NCI-H2196 (cell line): ENCODE measurements at regions not wholly inside any gene's neighbourhood (a gene's known extent, or its start where the extent isn't known, plus 50 kb on each side); places are given as distances from the start of the nearest gene placed in this dataset.
"Not testable (repeated sequence)": the region's sequence is repeated elsewhere in the genome, so short reads cannot be mapped to it uniquely, and the experiment has no call there.

Experiments
- DNase-seq: peaks from one replicate; lab custom pipeline; 2025; ENCODE audit not compliant: unreplicated experiment; lab: John Stamatoyannopoulos, UW

DNA sequence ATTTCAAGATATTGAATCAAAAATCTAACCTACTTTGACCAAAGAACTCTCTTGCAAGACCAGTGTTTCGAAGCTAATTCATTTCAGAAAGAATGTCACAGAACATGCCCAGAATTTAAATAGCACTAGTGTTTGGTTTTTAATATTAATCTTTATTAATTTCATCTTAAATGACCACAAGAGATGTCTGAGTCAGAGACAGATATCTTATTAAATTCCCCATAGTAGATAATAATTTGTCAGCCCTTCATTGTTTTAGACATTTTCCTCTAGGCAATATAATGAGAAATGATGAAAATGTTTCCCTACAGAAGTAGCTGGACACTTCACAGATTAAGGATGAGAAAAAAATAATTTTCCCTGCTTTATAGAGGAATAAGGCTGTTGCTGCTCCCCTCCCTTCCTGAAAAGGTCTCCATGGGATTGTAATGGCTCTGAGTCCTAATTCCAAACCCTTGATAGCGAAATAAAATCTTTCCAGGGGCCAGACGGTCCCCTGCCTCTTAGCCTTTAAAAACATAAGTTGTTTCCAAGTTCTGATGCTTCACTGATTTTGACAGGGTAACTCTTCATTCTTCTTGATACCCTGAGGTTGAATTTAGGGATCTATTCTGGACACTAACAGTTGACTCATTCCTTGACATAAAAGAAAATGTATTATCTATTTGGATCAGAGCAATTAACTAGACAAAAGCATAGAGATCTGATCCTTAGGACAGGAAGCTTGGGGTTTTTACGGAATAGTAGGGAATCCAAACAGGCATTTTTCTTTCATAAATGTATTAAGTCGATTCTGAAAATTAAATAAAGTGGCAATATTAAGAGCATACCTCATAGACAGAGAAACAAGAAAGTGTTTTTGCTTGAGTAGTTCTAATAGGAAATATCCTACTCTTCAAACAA, 820.8 kb downstream of the BRINP3 start:
- no peak for DNase-seq

DNA sequence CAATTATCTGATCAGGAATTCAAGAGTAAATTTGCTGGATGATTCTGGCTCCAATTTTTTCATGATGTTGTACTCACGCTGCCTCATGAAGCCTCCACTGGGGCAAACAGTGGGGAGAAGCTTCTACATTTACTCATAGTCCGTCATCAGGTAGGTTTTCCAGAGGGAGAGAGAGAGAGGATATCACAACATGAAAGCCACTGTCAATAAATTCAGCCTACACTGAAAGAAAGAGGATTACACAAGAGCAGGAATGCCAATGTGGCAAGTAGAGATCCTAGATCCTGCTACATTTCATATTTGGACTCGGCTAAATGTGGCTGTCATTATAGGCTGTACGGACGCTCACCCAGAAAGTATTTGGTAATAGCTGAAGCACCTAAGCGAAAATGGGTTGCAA, 819.9 kb downstream of the BRINP3 start:
- no peak for DNase-seq

DNA sequence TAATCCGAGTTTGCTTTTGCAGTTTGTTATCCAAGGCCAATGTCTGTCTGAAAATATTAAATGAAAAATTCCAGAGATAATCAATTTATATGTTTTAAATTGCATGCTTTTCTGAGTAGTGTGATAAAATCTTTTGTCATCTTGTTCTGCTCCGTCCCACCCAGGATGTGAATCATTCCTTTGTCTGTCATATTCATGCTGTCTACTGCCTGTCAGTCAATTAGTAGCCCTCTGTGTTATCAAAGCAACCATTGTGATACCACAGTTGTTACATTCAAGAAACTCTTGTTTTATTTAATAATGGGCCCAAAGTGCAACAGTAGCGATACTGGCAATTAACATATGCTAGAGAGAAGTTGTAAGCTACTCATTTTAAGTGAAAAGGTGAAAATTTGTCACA, 819.3 kb downstream of the BRINP3 start:
- no peak for DNase-seq

DNA sequence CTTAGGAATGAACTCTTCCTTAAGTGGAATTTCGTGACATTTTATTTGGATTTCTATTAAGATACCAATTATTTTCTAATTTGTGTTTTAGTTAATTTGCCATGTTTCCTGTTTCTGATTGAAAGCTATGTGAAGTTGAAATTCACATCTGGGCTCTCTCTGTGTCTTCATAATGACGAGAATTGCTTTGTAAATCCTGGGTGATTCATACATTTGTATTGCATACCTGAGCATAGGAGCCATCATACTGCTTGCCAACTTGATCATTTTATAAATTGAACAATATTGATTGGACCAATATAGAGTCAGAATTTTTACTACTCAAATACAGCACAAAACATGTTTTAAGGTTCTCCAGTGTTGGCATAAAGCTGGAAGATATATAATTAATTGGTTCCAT, 817.9 kb downstream of the BRINP3 start:
- DNase-seq, result no peak

DNA sequence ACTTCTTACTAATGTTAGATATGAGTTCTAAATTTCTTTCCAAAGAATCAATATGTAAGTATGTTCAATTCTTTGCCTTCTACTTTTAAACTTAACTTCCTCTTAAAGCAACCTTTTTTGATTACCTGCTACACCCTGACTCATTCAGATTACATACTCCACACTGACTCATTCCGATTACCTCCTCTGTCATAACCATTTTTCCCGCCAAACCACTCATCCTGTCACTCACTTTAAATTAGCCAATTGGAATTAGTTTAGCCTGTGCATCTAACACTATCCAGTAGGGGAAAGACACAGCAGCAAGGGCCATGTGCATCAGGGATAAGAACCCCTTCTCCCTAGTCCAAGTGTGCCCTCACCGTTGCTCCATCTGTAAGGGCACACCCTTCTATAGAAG, 815.5 kb downstream of the BRINP3 start:
- no peak for DNase-seq

DNA sequence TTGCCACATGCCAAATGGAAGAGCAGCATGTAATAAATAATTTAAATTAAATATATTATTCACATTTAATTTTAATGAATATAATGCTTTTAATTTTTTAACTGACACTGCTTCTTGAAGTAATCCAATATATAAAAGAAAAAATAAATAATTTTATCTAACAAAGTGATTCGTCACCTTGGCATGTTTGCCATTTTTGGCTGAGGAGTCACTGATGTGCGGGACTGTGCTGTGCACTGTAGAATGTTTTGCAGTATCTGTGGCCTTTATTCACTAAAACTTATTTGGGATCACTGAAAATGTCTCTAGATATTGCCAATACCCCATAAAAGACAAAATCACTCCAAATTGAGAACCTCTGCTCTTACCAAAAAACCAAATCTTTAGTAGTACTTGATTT, 807.8 kb downstream of the BRINP3 start:
- no peak for DNase-seq

DNA sequence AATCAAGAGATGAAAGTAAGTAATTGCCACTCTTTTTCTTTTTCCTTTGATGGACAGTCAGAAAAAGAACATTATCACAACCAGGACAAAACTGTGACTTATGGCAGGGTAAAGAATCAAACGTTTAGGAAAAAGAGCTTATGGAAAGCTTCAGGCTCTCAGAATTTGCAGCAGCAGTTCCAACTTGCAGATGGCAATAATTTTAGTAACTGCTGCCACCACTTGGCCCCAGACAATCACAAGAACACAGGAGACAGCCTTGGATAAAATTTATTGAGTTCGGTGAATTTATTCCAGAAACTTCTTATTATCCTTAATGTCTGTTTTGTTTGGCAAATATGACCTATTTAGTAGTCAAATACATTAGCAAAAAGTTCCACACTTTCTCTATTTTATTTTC, 804.4 kb downstream of the BRINP3 start:
- no peak for DNase-seq

DNA sequence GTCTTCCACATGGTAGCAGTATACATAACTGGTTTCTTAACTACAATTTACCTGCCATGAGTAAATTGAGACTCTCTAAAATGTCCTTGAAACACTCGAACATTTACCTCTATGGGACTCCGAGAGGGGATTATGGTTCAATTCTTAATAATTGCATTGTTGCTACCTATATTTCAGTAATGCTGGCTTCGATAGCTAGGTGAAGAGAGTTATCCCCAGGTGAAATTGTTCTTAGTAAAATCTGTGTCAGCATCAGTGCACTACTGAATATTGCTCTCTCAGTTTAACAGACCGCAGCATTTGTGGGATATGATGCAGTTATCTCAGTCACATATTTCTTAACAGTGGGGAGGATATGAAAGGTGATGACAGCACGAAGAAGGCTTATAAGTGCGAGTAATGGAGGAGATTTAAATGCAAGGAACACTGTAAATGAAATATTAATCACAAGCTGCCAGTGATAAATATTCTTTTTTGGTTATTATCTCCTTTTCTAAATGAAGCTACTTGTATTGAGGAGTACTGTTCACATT, 801.9 kb downstream of the BRINP3 start:
- DNase-seq, result no peak

DNA sequence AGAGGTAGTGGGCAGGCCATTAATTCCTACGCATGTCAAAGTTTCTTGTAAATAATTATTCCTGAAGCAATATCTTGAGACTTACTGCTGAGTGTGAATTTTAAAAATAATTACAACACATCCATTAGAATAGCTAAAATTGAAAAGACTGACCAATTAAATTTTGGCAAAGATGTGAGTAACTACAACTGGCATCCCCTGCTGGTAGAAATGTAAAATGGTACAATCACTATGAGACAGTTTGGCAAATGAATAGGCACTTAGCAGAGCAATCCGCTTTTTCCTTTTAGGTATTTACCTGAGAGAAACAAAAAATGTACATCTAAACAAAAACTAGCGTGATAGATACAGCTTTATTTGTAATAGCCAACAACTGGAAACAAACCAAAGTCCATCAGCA, 798.9 kb downstream of the BRINP3 start:
- no peak for DNase-seq

DNA sequence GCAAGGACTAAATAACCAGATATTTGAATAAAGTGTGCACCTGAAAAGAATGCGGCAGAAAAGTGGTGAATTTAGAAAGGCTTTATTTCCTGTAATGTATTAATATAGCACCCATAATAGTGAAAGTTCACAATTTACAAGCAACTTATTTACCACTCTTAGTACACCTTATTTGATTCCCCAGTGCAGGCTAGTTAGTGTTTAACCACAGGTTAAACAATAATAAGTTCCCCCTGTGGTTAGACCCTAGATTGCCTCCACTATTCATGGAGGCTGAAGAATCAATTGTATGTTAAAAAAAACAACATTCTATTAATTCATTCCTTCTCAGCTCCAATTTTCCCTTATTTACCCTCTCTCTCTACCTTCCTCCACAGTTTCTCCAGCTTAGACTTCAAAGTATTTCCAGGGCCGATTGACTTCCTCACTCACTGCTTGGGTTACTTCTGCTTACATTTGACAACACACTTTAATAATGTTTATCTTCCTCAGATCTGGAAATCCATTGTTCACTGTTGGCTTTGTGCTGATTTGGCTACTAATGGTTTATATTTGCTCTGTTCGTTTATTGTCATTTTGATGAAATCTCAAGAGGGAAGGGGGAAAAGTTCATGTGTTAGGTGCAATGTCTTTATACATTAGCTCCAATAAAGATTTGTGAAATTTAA, 796.3 kb downstream of the BRINP3 start:
- DNase-seq, result no peak

DNA sequence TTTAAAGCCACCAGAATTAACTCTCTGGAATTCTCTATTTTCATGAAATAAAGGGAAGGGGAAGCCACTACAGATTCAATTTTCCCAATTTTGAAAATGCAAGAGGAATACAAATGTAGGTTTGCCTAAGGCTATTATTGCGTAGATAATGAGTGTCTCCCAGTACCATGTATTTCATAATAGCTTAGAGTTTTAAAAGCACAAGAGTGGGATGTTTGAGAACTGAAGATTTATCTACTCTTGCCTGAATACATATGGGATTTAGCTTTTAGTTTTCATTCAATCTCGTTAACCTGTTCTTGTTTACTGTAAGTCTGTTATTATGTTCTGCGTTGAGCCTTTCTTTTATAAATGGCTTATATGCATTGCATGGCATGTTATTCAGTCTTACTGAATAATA, 795.1 kb downstream of the BRINP3 start:
- no peak for DNase-seq

DNA sequence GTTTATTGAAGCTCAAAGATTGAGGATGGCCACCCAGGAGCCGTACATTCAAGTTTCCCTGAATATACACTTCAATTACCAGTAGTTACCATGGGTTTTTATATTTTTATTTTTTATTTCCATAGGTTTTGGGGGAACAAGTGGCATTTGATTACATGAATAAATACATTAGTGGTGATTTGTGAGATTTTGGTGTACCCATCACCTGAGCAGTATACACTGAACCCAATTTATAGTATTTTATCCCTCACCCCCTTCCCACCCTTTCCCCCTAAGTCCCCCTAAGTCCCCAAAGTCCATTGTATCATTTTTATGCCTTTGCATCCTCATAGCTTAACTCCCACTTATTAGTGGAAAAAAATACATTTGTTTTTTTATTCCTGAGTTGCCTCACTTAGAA, 791.4 kb downstream of the BRINP3 start:
- DNase-seq, result no peak

DNA sequence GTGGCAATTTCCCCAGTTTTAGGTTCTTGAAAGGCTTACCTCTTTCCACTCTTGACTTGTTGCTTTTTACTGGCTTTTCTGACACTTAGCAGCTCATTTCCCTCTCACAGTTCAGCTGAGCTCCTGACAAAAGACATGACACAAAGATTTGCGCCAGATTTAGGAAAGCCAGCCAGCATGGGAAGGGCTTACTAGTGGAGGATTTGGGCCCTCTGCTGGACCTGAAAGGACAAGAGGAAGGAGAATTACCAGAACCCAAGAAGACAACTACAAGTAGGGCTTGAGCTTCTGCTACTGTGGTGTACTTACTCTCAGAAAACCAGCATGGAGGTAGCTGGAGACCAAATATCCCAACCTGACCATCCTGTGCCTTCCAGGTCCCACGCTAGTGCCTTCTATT, 784.5 kb downstream of the BRINP3 start:
- DNase-seq, result no peak

DNA sequence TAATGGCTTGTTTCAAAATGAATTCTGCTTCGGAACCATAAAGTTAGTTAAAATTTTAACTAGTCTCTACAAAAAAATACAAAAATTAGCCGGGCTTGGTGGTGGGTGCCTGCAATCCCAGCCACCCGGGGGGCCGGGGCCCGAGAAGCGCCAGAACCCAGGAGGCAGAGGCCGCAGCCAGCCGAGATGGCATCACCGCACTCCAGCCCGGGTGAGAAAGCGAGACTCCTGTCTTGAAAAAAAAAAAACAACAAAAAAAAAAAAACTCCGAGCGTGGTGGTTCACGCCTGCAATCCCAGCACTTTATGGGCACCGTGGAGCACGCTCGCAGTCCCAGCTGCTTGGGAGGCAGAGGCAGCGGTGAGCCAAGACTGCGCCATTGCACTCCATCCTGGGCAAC, 781.4 kb downstream of the BRINP3 start:
- no peak for DNase-seq

DNA sequence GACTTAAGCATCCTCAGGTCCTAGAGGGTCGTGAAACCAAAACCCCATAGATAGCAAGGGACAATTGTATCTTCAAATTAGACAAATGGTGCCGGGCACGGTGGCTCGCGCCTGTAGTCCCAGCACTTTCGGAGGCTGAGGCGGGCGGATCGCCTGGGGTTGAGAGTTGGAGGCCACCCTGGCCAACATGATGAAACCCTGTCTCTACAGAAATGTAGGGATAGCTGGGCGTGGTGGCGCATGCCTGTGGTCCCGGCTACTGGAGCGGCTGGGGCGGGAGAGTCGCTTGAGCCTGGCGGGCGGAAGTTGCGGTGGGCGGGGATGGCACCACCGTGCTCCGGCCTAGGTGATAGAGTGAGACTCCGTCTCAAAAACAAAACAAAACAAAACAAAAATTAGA, 780.6 kb downstream of the BRINP3 start:
- DNase-seq, result no peak

DNA sequence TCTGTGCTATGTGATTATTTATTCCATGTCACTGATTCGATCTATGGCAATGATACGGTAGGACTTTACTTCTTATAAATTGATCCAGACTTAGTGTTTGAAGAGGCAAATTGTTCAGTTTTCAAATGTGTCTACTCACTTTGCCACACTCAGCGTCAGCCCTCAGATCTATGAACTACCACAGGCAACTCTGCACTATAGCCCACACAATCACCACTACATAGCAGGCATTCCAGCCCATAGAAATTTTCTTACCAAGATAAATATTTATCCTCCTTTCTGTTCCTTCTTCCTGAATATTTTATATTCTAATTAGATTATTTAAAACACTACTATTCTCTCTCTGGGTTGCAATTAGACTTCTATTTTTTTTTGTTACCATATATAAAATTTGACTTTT, 776.1 kb downstream of the BRINP3 start:
- no peak for DNase-seq

DNA sequence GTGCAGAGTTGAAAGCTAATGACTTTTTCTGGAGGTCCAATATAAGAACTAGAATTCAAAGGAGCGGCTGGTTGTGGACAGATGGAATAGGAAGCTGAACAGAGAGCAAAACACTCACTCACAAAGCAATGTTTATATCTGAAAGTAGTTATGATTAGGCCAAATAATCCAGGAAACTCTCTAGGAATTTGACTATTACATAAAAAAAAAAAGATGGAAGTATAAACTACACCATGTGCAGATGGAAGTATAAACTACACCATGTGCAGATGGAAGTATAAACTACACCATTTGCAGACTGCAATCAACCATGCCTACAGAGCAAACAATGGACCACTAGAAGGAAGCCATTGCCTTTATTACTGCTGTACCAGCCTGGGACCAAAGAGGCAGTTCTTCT, 771.1 kb downstream of the BRINP3 start:
- DNase-seq, result no peak

DNA sequence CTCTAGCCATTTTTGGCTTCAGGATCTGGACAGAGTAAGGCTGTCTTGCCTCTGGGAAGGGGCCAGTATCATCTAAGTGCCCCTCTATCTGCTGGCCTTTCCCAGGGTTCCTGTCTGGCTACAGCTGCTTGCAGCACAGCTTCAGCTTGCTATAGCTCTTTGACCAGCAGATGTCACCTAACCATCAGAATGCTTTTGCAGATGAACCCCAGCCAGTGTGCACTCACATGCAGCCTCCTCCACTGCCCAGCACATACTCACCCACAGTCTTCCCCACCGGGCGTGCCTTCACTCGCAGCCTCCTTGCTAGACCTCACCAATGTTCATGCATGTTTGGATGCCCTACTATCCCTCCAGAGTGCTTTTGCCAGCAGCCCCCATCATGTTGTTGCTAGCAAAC, 769.0 kb downstream of the BRINP3 start:
- no peak for DNase-seq

DNA sequence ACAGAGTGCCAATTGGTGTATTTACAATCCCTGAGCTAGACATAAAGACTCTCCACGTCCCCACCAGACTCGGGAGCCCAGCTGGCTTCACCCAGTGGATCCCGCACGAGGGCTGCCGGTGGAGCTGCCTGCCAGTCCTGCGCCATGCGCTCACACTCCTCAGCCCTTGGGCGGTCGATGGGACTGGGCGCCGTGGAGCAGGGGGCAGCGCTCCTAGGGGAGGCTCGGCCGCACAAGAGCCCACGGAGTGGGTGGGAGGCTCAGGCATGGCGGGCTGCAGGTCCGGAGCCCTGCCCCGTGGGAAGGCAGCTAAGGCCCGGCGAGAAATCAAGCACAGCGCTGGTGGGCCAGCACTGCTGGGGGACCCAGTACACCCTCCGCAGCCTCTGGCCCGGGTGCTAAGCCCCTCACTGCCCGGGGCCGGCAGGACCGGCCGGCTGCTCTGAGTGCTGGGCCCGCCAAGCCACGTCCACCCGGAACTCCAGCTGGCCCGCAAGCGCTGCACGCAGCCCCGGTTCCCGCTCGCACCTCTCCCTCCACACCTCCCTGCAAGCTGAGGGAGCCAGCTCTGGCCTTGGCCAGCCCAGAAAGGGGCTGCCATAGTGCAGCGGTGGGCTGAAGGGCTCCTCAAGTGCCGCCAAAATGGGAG, 759.4 kb downstream of the BRINP3 start:
- DNase-seq, result not testable (repeated sequence)

DNA sequence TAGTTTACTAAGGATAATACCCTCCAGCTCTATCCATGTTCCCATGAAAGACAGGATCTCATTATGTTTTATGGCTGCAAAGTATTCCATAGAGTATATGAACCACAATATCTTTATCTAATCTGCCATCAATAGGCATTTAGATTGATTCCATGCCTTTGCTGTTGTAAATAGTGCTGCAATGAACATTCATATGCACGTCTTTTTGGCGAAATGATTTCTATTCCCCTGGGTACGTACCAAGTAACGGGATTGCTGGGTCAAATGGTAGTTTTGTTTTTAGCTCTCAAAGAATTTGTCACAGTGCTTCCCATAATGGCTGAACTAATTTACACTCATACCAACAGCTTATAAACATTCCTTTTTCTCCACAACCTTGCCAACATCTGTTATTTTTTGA, 750.9 kb downstream of the BRINP3 start:
- DNase-seq, result no peak

DNA sequence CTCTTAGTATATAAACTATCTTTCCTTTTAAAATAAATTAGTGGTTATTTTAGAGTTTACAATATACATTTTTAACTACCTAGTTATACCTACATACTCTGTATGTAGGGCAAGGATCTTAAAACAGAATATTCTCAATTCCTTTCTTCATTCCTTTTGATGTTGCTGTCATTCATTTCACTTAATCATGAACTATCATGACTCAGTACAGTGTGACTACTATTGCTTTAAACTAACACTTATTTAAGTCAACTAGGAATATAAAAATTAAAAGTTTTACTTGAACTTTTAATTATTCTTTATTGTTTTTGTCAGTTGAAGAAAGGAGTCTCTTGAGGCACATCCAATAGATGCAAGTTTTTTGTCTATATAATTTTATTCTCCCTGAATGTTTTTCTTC, 726.4 kb downstream of the BRINP3 start:
- DNase-seq, result no peak

DNA sequence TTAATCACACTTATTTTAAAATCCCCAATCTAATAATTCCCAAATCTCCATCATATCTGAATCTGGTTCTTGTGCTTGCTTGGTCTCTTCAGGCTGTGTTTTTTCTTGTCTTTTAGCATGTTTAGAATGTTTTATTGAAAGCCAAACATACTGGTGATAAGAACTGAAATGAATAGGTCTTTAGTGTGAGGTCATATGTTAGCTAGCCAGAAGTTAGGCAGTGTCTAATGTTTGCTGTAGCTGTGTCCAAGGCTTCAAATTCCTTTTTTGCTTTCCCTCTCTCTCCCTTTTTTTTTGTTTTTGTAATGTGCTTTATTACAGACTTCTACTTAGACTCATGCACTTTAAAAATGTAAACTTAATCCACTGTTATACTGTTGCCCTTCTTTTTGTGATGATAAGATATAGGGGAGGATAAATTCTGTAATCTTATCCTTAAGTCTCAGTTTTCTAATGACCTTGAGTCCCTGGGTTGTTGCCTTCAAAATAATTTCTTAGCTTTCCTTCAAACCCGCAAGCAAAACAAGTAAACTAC, 725.1 kb downstream of the BRINP3 start:
- DNase-seq, result no peak
